ENCODE measurements at regions not wholly inside any gene's neighbourhood (a gene's known extent, or its start where the extent isn't known, plus 50 kb on each side); places are given as distances from the start of the nearest gene placed in this dataset.

GRCh38 chr3:102057781-102058421 lies 208.6 kb downstream of the NFKBIZ start:
- TF ChIP-seq POLR2AphosphoS5 (IDR thresholded peaks at IDR 0.05) (no peak), POLR2A (IDR thresholded peaks at IDR 0.05) (no peak)

All from spleen (tissue), 3 donors.